MM.1S (cell line): ENCODE measurements at regions not wholly inside any gene's neighbourhood (a gene's known extent, or its start where the extent isn't known, plus 50 kb on each side); places are given as distances from the start of the nearest gene placed in this dataset.
"Not testable (repeated sequence)": the region's sequence is repeated elsewhere in the genome, so short reads cannot be mapped to it uniquely, and the experiment has no call there.

Source experiments
- EZH2 ChIP-seq: fragments of 300-600 bp; sonication (generic); optimal IDR thresholded peaks from 2 replicates; pipeline ENCODE3; 2017; ENCODE audit warnings: low read depth, mild to moderate bottlenecking, antibody characterized with exemption, low read length, mixed read lengths
- TF ChIP-seq, protein P1 (sequence below): fragments of 300-600 bp; sonication (generic); IDR thresholded peaks from 2 replicates; pipeline ENCODE4 v1.5.1; 2016; ENCODE audit warnings: antibody characterized with exemption, low read length, mixed read lengths

DNA sequence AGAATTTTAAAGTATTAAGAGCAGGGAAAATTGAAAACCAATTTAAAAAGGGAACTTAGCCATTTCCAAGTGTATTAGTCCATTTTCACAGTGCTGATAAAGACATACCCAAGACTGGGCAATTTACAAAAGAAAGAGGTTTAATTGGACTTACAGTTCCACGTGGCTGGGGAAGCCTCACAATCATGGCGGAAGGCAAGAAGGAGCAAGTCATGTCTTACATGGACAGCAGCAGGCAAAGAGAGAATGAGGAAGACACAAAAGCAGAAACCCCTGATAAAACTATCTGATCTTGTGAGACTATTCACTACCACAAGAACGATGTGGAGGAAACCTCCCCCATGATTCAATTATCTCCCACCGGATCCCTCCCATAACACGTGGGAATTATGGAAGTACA lies 178.8 kb downstream of the ERCC6L2 start:
- not testable (repeated sequence) for TF ChIP-seq EZH2
- TF ChIP-seq, protein P1, sequence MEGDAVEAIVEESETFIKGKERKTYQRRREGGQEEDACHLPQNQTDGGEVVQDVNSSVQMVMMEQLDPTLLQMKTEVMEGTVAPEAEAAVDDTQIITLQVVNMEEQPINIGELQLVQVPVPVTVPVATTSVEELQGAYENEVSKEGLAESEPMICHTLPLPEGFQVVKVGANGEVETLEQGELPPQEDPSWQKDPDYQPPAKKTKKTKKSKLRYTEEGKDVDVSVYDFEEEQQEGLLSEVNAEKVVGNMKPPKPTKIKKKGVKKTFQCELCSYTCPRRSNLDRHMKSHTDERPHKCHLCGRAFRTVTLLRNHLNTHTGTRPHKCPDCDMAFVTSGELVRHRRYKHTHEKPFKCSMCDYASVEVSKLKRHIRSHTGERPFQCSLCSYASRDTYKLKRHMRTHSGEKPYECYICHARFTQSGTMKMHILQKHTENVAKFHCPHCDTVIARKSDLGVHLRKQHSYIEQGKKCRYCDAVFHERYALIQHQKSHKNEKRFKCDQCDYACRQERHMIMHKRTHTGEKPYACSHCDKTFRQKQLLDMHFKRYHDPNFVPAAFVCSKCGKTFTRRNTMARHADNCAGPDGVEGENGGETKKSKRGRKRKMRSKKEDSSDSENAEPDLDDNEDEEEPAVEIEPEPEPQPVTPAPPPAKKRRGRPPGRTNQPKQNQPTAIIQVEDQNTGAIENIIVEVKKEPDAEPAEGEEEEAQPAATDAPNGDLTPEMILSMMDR, result not testable (repeated sequence)
